CD4-positive, alpha-beta T cell (primary cell): ENCODE measurements at regions not wholly inside any gene's neighbourhood (a gene's known extent, or its start where the extent isn't known, plus 50 kb on each side); places are given as distances from the start of the nearest gene placed in this dataset.

Experiments
- ATAC-seq: fragments of 200-7000 bp; cut with Tn5 transposase; one replicate; pipeline ENCODE4 v1.10.0; 2022; ENCODE audit warnings: mild to moderate bottlenecking; ENCODE audit not compliant: poor library complexity
- CTCF ChIA-PET: fragments of 350-600 bp; sonication (Branson Sonifier 250); formaldehyde crosslinking; loops from one replicate; lab custom pipeline; 2021; ENCODE audit warnings: antibody characterized with exemption, inconsistent platforms; lab: Charles Lee
- POLR2A ChIA-PET: fragments of 350-600 bp; sonication (Branson Sonifier 250); formaldehyde crosslinking; loops from one replicate; lab custom pipeline; 2021; ENCODE audit warnings: antibody characterized with exemption, inconsistent platforms; lab: Charles Lee
- DNase-seq, 14 experiments: peaks; one replicate each; pipeline ENCODE4 v3.0.0-alpha.2; 2013 to 2020; ENCODE audit warnings: mixed read lengths in 2 of 14
- H3K27ac ChIP-seq, 2 donors: one replicate each; pipeline versions ENCODE4 v1.5.1 to v1.7.0; 2013; ENCODE audit warnings: low read length in 2 of 2, low read depth in 1 of 2, mild to moderate bottlenecking in 1 of 2
- H3K27me3 ChIP-seq, 2 experiments: 1 replicate in 1 of 2; 2 replicates in 1 of 2; pipeline versions ENCODE4 v1.6.1 to v1.7.0; 2013; ENCODE audit warnings: low read length in 2 of 2, control low read depth in 1 of 2, mild to moderate bottlenecking in 1 of 2, moderate library complexity in 1 of 2; ENCODE audit not compliant: insufficient read depth in 2 of 2, control insufficient read depth in 1 of 2
- H3K36me3 ChIP-seq: one replicate; pipeline ENCODE4 v1.6.1; 2013; ENCODE audit warnings: low read length, control low read depth; ENCODE audit not compliant: insufficient read depth
- H3K4me1 ChIP-seq: one replicate; pipeline ENCODE4 v1.6.1; 2013; ENCODE audit warnings: low read length, control low read depth; ENCODE audit not compliant: insufficient read depth
- H3K4me3 ChIP-seq: one replicate; pipeline ENCODE4 v1.5.1; 2013; ENCODE audit warnings: mild to moderate bottlenecking, low read length, moderate library complexity
- H3K9me3 ChIP-seq, 2 experiments: 1 replicate in 1 of 2; 2 replicates in 1 of 2; pipeline versions ENCODE4 v1.6.1 to v1.7.0; 2013; ENCODE audit warnings: low read length in 2 of 2, mild to moderate bottlenecking in 2 of 2, control low read depth in 1 of 2, moderate library complexity in 1 of 2; ENCODE audit not compliant: control insufficient read depth in 1 of 2, insufficient read depth in 1 of 2
- H3K27ac Mint-ChIP-seq: one replicate; pipeline ENCODE4 v1.8.0; 2020; ENCODE audit warnings: mixed read lengths
- H3K27me3 Mint-ChIP-seq: one replicate; pipeline ENCODE4 v1.8.0; 2021; ENCODE audit warnings: mixed read lengths
- H3K36me3 Mint-ChIP-seq: one replicate; pipeline ENCODE4 v1.8.0; 2021; ENCODE audit warnings: low read depth, mixed read lengths
- H3K4me1 Mint-ChIP-seq: one replicate; pipeline ENCODE4 v1.8.0; 2021; ENCODE audit warnings: low read depth, mixed read lengths
- H3K4me3 Mint-ChIP-seq: one replicate; pipeline ENCODE4 v1.8.0; 2020; ENCODE audit warnings: mild to moderate bottlenecking, mixed read lengths
- H3K9me3 Mint-ChIP-seq: one replicate; pipeline ENCODE4 v1.8.0; 2020; ENCODE audit warnings: mixed read lengths
- intact Hi-C, 2 experiments: fragments of 100-400 bp; cut with DNase I in 1 of 2; cut with micrococcal nuclease in 1 of 2; formaldehyde crosslinking; loops; one replicate each; pipeline versions ENCODE4 v1.15.1 to v1.9.0; 2023 to 2025; cut with DNase I, micrococcal nuclease
- TF ChIP-seq, protein P1 (sequence below): fragments of 200-600 bp; IDR thresholded peaks from one replicate; pipeline ENCODE4 v1.8.0; 2022; ENCODE audit warnings: antibody characterized with exemption, mild to moderate bottlenecking

- Histone ChIP-seq H3K27me3 (no peaks in the 10 kb centered on the region), H3K4me3 (no peak overlapping the region), H3K36me3 (no peaks in the 10 kb centered on the region), H3K4me1 (no peaks in the 10 kb centered on the region), H3K27ac (no peak overlapping the region), H3K9me3 (no peaks in the 10 kb centered on the region)
- intact Hi-C loops, result no loop called here
- CTCF ChIA-PET, result no interaction called here
- Mint-ChIP-seq H3K27ac (no peak overlapping the region), H3K9me3 (no peaks in the 10 kb centered on the region), H3K36me3 (no peaks in the 10 kb centered on the region), H3K4me3 (no peak overlapping the region), H3K4me1 (no peaks in the 10 kb centered on the region), H3K27me3 (no peaks in the 10 kb centered on the region)
- DNase-seq (no peak), ATAC-seq (no peak)
- TF ChIP-seq, protein P1, sequence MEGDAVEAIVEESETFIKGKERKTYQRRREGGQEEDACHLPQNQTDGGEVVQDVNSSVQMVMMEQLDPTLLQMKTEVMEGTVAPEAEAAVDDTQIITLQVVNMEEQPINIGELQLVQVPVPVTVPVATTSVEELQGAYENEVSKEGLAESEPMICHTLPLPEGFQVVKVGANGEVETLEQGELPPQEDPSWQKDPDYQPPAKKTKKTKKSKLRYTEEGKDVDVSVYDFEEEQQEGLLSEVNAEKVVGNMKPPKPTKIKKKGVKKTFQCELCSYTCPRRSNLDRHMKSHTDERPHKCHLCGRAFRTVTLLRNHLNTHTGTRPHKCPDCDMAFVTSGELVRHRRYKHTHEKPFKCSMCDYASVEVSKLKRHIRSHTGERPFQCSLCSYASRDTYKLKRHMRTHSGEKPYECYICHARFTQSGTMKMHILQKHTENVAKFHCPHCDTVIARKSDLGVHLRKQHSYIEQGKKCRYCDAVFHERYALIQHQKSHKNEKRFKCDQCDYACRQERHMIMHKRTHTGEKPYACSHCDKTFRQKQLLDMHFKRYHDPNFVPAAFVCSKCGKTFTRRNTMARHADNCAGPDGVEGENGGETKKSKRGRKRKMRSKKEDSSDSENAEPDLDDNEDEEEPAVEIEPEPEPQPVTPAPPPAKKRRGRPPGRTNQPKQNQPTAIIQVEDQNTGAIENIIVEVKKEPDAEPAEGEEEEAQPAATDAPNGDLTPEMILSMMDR, result no peak
- POLR2A ChIA-PET, result no interaction called here
Measured at GRCh38 chr2:143954844-143955243, 565.1 kb downstream of the ZEB2 start.

- Histone ChIP-seq H3K9me3 (no peaks in the 10 kb centered on the region), H3K36me3 (no peaks in the 10 kb centered on the region), H3K4me3 (no peak overlapping the region), H3K27me3 (no peaks in the 10 kb centered on the region), H3K27ac (no peak overlapping the region), H3K4me1 (no peaks in the 10 kb centered on the region)
- H3K36me3 Mint-ChIP-seq, result no peaks in the 10 kb centered on the region
- intact Hi-C loops, result no loop called here
- H3K27ac Mint-ChIP-seq, result no peak overlapping the region
- ATAC-seq (no peak), DNase-seq (no peak)
- no peaks in the 10 kb centered on the region for H3K4me1 Mint-ChIP-seq
- H3K27me3 Mint-ChIP-seq, result no peaks in the 10 kb centered on the region
- ChIA-PET POLR2A (no interaction called here), CTCF (no interaction called here)
- TF ChIP-seq, protein P1, result no peak
- no peaks in the 10 kb centered on the region for H3K9me3 Mint-ChIP-seq
- H3K4me3 Mint-ChIP-seq, result no peak overlapping the region
Measured at GRCh38 chr2:143954186-143954585, 565.7 kb downstream of the ZEB2 start.

- Histone ChIP-seq H3K36me3 (no peaks in the 10 kb centered on the region), H3K27me3 (no peaks in the 10 kb centered on the region), H3K27ac (no peak overlapping the region), H3K4me3 (no peak overlapping the region), H3K4me1 (no peaks in the 10 kb centered on the region), H3K9me3 (no peaks in the 10 kb centered on the region)
- Mint-ChIP-seq H3K4me3 (no peak overlapping the region), H3K4me1 (no peaks in the 10 kb centered on the region), H3K27me3 (no peaks in the 10 kb centered on the region), H3K27ac (no peak overlapping the region), H3K9me3 (no peaks in the 10 kb centered on the region), H3K36me3 (no peaks in the 10 kb centered on the region)
- POLR2A ChIA-PET, result no interaction called here
- CTCF ChIA-PET, result no interaction called here
- DNase-seq, result no peak
- ATAC-seq, result no peak
- intact Hi-C loops, result no loop called here
- TF ChIP-seq, protein P1, result no peak
Measured at GRCh38 chr2:143953451-143954030, 566.4 kb downstream of the ZEB2 start.
